Stomach (tissue), 4 donors: ENCODE measurements at regions not wholly inside any gene's neighbourhood (a gene's known extent, or its start where the extent isn't known, plus 50 kb on each side); places are given as distances from the start of the nearest gene placed in this dataset.

Experiments
- POLR2A ChIP-seq, 4 donors: fragments of 450-650 bp; IDR thresholded peaks; one replicate each; pipeline ENCODE4 v1.6.1; 2016; ENCODE audit warnings: antibody characterized with exemption in 4 of 4, control low read depth in 2 of 4, mild to moderate bottlenecking in 1 of 4, moderate library complexity in 1 of 4
- TF ChIP-seq, protein P1 (sequence below), 7 experiments: fragments of 450-650 bp in 4 of 7; fragments of 200-600 bp in 3 of 7; sonication (generic) in 3 of 7; IDR thresholded peaks; one replicate each; pipeline ENCODE4 v1.5.1; 2016 to 2019; ENCODE audit warnings: antibody characterized with exemption in 7 of 7, control low read depth in 2 of 7, mild to moderate bottlenecking in 1 of 7

DNA sequence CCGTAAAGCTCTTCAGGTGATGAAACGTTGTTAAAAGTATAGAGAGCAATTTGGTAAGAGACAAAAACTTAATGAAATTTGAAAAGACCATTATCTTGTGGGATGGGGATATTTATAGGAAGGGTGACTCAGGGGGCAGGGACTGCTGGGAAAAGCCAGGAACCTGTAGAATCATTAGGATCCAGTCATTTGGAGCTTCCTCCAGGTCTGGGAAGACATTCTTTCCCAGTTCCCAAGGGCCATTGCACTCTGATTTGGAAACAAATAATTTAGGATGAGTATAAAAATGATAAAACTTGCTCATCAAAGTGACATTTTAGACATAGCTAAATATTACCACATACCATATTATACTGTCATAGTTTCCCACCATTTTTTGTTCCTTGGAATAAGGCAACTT lies 143.9 kb downstream of the PFKFB3 start:
- TF ChIP-seq, protein P1, sequence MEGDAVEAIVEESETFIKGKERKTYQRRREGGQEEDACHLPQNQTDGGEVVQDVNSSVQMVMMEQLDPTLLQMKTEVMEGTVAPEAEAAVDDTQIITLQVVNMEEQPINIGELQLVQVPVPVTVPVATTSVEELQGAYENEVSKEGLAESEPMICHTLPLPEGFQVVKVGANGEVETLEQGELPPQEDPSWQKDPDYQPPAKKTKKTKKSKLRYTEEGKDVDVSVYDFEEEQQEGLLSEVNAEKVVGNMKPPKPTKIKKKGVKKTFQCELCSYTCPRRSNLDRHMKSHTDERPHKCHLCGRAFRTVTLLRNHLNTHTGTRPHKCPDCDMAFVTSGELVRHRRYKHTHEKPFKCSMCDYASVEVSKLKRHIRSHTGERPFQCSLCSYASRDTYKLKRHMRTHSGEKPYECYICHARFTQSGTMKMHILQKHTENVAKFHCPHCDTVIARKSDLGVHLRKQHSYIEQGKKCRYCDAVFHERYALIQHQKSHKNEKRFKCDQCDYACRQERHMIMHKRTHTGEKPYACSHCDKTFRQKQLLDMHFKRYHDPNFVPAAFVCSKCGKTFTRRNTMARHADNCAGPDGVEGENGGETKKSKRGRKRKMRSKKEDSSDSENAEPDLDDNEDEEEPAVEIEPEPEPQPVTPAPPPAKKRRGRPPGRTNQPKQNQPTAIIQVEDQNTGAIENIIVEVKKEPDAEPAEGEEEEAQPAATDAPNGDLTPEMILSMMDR (IDR thresholded peaks at IDR 0.05): no peak
- no peak for TF ChIP-seq POLR2A (IDR thresholded peaks at IDR 0.05)
